IMR-90 (cell line): ENCODE measurements at regions not wholly inside any gene's neighbourhood (a gene's known extent, or its start where the extent isn't known, plus 50 kb on each side); places are given as distances from the start of the nearest gene placed in this dataset.

Experiments used
- ATAC-seq: fragments of 200-7000 bp; cut with Tn5 transposase; 2 replicates; pipeline ENCODE4 v1.9.1; 2020; ENCODE audit warnings: low read depth, mild to moderate bottlenecking, moderate library complexity
- BruUV-seq: library from RNA; stranded (reverse); fragments of 400-500 nt; replicated peaks from 2 replicates; lab custom pipeline; 2021; lab: Mats Ljungman, UMichigan
- CTCF ChIA-PET: fragments of 300-600 bp; formaldehyde crosslinking; extraction: SDS; loops from one replicate; lab custom pipeline; 2021; ENCODE audit warnings: antibody characterized with exemption; lab: Yijun Ruan, JAX
- POLR2A ChIA-PET: fragments of 300-600 bp; sonication (Branson Sonifier 250); formaldehyde crosslinking; loops from one replicate; lab custom pipeline; 2022; ENCODE audit warnings: antibody characterized with exemption; ENCODE audit not compliant: unreplicated experiment; lab: Charles Lee
- DNase-seq: peaks from one replicate; pipeline ENCODE4 v3.0.0; 2013
- H2AFZ ChIP-seq: replicated peaks from 2 replicates; pipeline ENCODE3; 2013; ENCODE audit warnings: low read length, mild to moderate bottlenecking; ENCODE audit not compliant: poor library complexity
- H2AK5ac ChIP-seq: 2 replicates; pipeline ENCODE4 v1.6.1; 2013; ENCODE audit warnings: low read depth, low read length, inconsistent platforms
- H2AK9ac ChIP-seq: replicated peaks from 2 replicates; pipeline ENCODE3; 2013; ENCODE audit warnings: mild to moderate bottlenecking, low read depth, low read length, moderate library complexity; ENCODE audit not compliant: poor library complexity
- H2BK120ac ChIP-seq: 2 replicates; pipeline ENCODE4 v1.6.1; 2013; ENCODE audit warnings: low read depth, low read length, inconsistent platforms
- H2BK15ac ChIP-seq: 3 replicates; pipeline ENCODE4 v1.6.1; 2013; ENCODE audit warnings: low read depth, low read length, inconsistent platforms
- H2BK20ac ChIP-seq: 2 replicates; pipeline ENCODE4 v1.6.1; 2013; ENCODE audit warnings: low read depth, mild to moderate bottlenecking, inconsistent platforms, low read length, moderate library complexity
- H2BK5ac ChIP-seq: 2 replicates; pipeline ENCODE4 v1.6.1; 2013; ENCODE audit warnings: mild to moderate bottlenecking, low read depth, low read length, inconsistent platforms; ENCODE audit not compliant: poor library complexity, severe bottlenecking
- H3K14ac ChIP-seq: replicated peaks from 2 replicates; pipeline ENCODE4 v1.6.1; 2013; ENCODE audit warnings: low read depth, low read length, inconsistent platforms
- H3K18ac ChIP-seq: 2 replicates; pipeline ENCODE4 v1.6.1; 2013; ENCODE audit warnings: low read depth, low read length, control low read depth
- H3K23ac ChIP-seq: 2 replicates; pipeline ENCODE4 v1.6.1; 2013; ENCODE audit warnings: low read depth, low read length, inconsistent platforms
- H3K27ac ChIP-seq: 2 replicates; pipeline ENCODE4 v1.5.1; 2013; ENCODE audit warnings: mild to moderate bottlenecking, control low read depth, low read length; ENCODE audit not compliant: insufficient read depth
- H3K27me3 ChIP-seq: 2 replicates; pipeline ENCODE4 v1.6.1; 2013; ENCODE audit warnings: low read length; ENCODE audit not compliant: control insufficient read depth, insufficient read depth
- H3K36me3 ChIP-seq: 2 replicates; pipeline ENCODE4 v1.6.1; 2013; ENCODE audit warnings: low read length, mixed read lengths; ENCODE audit not compliant: control insufficient read depth, insufficient read depth
- H3K4ac ChIP-seq: 2 replicates; pipeline ENCODE4 v1.6.1; 2013; ENCODE audit warnings: low read depth, low read length, inconsistent platforms
- H3K4me1 ChIP-seq: 2 replicates; pipeline ENCODE4 v1.6.1; 2013; ENCODE audit warnings: low read length, mixed read lengths; ENCODE audit not compliant: control insufficient read depth, insufficient read depth
- H3K4me2 ChIP-seq: 2 replicates; pipeline ENCODE4 v1.6.1; 2013; ENCODE audit warnings: low read depth, mild to moderate bottlenecking, control low read depth, low read length, moderate library complexity
- H3K4me3 ChIP-seq: 2 replicates; pipeline ENCODE4 v1.5.1; 2013; ENCODE audit warnings: low read depth, mild to moderate bottlenecking, control low read depth, low read length, moderate library complexity; ENCODE audit not compliant: insufficient read depth
- H3K56ac ChIP-seq: 2 replicates; pipeline ENCODE4 v1.6.1; 2013; ENCODE audit warnings: low read length, inconsistent platforms; ENCODE audit not compliant: insufficient read depth; ENCODE audit errors: extremely low read depth
- H3K79me1 ChIP-seq, 2 experiments: 2 replicates each; pipeline ENCODE4 v1.6.1; 2013; ENCODE audit warnings: low read length in 2 of 2, inconsistent platforms in 1 of 2, low read depth in 1 of 2
- H3K9ac ChIP-seq: 2 replicates; pipeline ENCODE4 v1.6.1; 2013; ENCODE audit warnings: low read depth, low read length, control low read depth
- H3K9me1 ChIP-seq: 2 replicates; pipeline ENCODE4 v1.6.1; 2013; ENCODE audit warnings: low read length, inconsistent platforms; ENCODE audit not compliant: insufficient read depth
- H3K9me3 ChIP-seq: 2 replicates; pipeline ENCODE4 v1.6.1; 2013; ENCODE audit warnings: low read length; ENCODE audit not compliant: control insufficient read depth, insufficient read depth
- H4K20me1 ChIP-seq: 2 replicates; pipeline ENCODE4 v1.6.1; 2013; ENCODE audit warnings: low read length, inconsistent platforms; ENCODE audit not compliant: insufficient read depth
- H4K5ac ChIP-seq: 2 replicates; pipeline ENCODE4 v1.6.1; 2013; ENCODE audit warnings: mild to moderate bottlenecking, low read depth, low read length, control low read depth
- H4K8ac ChIP-seq, 2 experiments: 2 replicates each; pipeline ENCODE4 v1.6.1; 2013; ENCODE audit warnings: low read depth in 2 of 2, low read length in 2 of 2, control low read depth in 1 of 2, inconsistent platforms in 1 of 2
- H4K91ac ChIP-seq: 2 replicates; pipeline ENCODE4 v1.6.1; 2013; ENCODE audit warnings: low read depth, low read length, inconsistent platforms; ENCODE audit not compliant: insufficient read depth
- MAFK ChIP-seq: IDR thresholded peaks from 2 replicates; pipeline ENCODE4 v1.6.1; 2012; ENCODE audit warnings: low read depth, low read length, improper control_type of control experiment
- MAZ ChIP-seq: IDR thresholded peaks from 2 replicates; pipeline ENCODE4 v1.6.1; 2012; ENCODE audit warnings: low read depth, mild to moderate bottlenecking, low read length, improper control_type of control experiment, moderate library complexity, borderline replicate concordance
- SMC3 ChIP-seq: fragments of 150-350 bp; IDR thresholded peaks from 2 replicates; pipeline ENCODE4 v1.6.1; 2016; ENCODE audit warnings: low read depth, mild to moderate bottlenecking, antibody characterized with exemption, low read length, moderate library complexity
- WGBS, 2 experiments: methylation state at CpG; one replicate each; pipeline versions ENCODE4 v1.1.5 to v1.1.7; 2013; ENCODE audit warnings: missing lambda C conversion rate in 2 of 2; ENCODE audit not compliant: insufficient read length in 1 of 2; ENCODE audit errors: extremely low coverage in 2 of 2; 5-methylcytosine and 5-hydroxymethylcytosine counted together
- dilution Hi-C: fragments of 300-500 bp; cut with HindIII; formaldehyde crosslinking; loops from one replicate; pipeline ENCODE4 v1.14.3; 2018; ENCODE audit warnings: low sequenced_read_pairs; ENCODE audit not compliant: unreplicated experiment
- in situ Hi-C: fragments of 300-500 bp; cut with MboI; formaldehyde crosslinking; loops from 3 replicates; pipeline ENCODE4 v1.14.3; 2019; ENCODE audit warnings: low sequenced_read_pairs, inconsistent platforms, mixed read lengths
- intact Hi-C: fragments of 100-400 bp; cut with micrococcal nuclease; formaldehyde crosslinking; loops from 2 replicates; pipeline ENCODE4 v1.10.0; 2022

DNA sequence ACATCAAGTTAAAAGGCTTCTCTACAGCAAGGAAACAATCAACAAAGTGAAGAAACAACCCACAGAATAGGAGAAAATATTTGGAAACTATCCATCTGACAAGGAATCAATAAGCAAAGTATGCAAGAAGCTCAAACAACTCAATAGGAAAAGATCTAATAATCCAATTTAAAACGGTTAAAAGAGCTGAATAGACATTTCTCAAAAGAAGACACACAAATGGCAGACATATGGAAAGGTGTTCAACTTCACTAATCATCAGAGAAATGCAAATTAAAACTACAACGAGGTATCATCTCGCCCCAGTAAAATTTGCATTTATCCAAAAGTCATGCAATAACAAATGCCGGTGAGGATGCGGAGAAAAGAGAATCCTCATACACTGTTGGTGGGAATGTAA is 82.2 kb upstream of the NECTIN3 start:
- Histone ChIP-seq H4K8ac (no peak overlapping the region), H3K36me3 (no peaks in the 10 kb centered on the region), H2AK5ac (no peak overlapping the region), H3K18ac (no peak overlapping the region), H3K4me2 (no peak overlapping the region), H3K9me3 (peaks cover 4% of the 10 kb centered on the region; the same call in 1 of the 2 replicates), H2BK15ac (no peak overlapping the region), H4K5ac (no peak overlapping the region), H3K9ac (no peak overlapping the region), H3K4me3 (no peak overlapping the region), H2BK20ac (no peak overlapping the region), H3K23ac (no peak overlapping the region), H2AK9ac (no peak overlapping the region), H3K9me1 (no peaks in the 10 kb centered on the region), H4K20me1 (no peaks in the 10 kb centered on the region), H3K27me3 (no peaks in the 10 kb centered on the region), H2BK120ac (no peak overlapping the region), H3K14ac (no peak overlapping the region), H3K79me1 (no peaks in the 10 kb centered on the region), H2AFZ (no peak overlapping the region), H4K91ac (no peak overlapping the region), H3K56ac (no peak overlapping the region), H2BK5ac (no peak overlapping the region), H3K4me1 (no peaks in the 10 kb centered on the region), H3K4ac (no peak overlapping the region), H3K27ac (no peak overlapping the region)
- no peak for DNase-seq
- TF ChIP-seq MAZ: no peak
- TF ChIP-seq SMC3: no peak
- TF ChIP-seq MAFK: peak; percentile 76
- in situ Hi-C loops (no loop called here), dilution Hi-C loops (no loop called here), intact Hi-C loops (no loop called here)
- WGBS, 2 experiments: no CpG with 5 or more reads among the region's 5 CpGs
- CTCF ChIA-PET: no interaction called here
- BruUV-seq: no TSS peak
- no peak for ATAC-seq
- POLR2A ChIA-PET: no interaction called here
